GM20431 (cell line): ENCODE measurements at regions not wholly inside any gene's neighbourhood (a gene's known extent, or its start where the extent isn't known, plus 50 kb on each side); places are given as distances from the start of the nearest gene placed in this dataset.

Source experiments
- in situ Hi-C: fragments of 300-500 bp; cut with MseI, MboI; formaldehyde crosslinking; loops from one replicate; pipeline ENCODE4 v1.15.0; 2020; ENCODE audit warnings: low sequenced_read_pairs; ENCODE audit not compliant: unreplicated experiment

DNA sequence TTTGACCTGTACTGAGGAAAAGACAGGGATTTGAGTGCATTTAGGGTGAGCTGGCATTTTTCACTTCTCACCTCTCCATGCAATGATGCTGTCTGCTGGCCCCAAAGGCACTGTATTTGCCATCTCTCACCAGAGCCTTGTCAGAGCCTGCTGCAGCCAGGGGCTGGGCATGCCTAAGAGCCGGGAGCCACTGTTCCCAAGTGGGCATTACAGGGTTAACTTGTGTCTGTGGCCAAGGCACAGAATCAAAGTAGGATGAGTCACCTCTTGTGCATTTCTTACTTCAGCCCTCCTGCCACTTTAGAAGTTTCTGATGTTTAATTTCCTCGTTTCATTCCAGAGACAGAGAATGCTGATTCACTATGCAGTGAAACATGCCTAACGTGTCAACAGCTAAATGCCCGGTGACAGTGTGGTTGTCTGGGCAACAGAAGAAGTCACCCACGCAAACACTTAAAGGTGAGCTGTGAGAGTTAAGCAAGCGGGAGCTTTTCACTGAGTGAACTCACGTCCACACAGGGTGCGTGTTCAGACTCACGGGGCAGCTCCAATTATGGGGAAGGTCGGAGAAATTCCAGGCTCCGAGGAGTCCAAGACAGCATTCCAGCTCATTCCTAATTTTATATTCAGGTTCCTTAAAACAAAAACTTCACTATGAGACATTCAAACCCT lies 57.1 kb upstream of the IGFBP3 start:
- in situ Hi-C loops: no loop called here

DNA sequence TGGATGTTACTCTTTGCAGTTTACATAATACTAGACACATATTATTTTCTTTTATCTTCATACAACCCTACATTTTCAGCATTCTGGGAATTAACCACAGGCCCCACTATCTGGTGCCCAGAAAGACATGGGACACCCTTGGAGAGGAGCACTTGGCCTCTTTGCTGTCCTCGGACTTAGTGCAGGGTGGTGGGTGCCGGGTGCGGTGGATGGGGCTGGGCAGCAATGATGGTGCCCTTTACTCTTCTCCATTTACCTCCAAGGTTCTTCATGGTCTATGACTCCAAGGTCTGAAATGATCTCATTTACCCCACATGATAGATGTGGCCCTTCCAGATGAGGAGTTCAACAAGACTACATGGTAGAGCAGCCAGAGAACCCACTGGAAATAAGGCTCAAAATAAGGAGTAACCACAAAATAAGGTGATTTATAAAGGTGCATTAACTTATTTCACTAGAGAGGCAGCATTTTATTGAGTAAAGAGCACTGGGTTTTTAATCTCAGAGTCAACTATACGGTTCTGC lies 56.2 kb upstream of the IGFBP3 start:
- in situ Hi-C loops: no loop called here

DNA sequence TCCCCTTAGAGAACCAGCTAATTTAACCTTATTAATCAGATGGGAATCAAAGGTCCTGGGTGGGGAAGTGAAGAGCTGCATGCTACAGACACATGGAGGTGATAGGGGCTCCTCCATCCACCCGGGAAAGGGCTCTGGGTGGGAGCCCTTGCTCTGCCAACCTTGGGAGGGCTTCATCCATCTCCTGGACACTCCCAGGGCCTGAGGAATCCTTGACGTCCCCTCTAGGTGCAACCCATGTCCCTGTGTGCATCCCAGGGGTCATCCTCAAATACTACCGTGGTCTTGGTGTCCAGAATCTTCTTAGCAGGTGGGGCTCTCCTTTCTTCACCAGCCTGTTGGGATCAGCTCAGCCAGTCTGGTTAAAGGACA lies 55.4 kb upstream of the IGFBP3 start:
- in situ Hi-C loops: no loop called here

DNA sequence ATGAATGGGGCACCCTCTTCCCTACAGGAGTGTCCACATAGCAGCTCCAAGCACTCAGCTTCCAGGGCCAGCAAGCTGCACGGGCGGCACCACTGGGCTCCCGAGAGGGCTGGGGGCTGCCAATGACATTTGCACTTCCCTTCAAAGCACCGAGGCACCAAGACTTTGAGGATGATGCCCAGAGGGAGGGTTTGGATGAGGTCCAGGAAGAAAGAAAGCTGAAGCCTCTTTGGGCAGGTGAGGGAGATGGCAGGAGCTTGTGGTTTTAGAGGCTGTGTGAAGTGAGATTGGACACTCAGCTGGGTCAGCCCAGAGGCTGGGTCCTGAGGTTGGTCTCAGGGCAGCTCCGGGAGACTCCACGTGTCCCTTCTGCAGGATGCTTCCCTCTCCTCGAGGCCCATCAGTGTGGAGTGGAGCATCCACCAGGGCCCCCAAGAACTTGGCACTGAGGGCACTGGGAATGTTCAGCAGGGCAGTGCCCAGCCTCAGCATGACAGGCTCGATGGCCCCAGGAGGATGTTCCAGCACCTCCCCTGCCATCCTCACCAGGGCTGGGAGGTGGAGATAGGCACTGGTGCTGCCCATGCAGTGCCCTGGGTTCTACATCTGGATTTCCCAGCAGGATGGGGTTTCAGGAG lies 54.9 kb upstream of the IGFBP3 start:
- in situ Hi-C loops: no loop called here

DNA sequence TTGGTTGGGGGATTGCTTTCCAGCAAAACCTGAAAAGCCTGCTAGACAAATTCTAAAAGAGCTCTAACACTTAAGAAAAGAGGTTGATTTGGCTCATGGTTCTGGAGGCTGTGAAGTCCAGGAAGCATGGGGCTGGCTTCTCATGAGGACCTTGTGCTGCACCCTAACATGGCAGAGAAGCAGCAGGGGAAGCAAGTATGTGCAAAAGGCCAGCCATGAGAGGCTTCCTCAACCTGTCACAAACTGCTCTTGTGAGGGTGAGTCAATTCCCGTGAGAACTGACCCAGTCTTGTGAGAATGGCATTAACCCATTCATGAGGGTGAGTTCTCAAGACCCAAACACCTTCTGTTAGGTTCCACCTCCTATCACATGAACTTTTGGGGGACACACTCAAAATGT lies 54.3 kb upstream of the IGFBP3 start:
- in situ Hi-C loops: no loop called here

DNA sequence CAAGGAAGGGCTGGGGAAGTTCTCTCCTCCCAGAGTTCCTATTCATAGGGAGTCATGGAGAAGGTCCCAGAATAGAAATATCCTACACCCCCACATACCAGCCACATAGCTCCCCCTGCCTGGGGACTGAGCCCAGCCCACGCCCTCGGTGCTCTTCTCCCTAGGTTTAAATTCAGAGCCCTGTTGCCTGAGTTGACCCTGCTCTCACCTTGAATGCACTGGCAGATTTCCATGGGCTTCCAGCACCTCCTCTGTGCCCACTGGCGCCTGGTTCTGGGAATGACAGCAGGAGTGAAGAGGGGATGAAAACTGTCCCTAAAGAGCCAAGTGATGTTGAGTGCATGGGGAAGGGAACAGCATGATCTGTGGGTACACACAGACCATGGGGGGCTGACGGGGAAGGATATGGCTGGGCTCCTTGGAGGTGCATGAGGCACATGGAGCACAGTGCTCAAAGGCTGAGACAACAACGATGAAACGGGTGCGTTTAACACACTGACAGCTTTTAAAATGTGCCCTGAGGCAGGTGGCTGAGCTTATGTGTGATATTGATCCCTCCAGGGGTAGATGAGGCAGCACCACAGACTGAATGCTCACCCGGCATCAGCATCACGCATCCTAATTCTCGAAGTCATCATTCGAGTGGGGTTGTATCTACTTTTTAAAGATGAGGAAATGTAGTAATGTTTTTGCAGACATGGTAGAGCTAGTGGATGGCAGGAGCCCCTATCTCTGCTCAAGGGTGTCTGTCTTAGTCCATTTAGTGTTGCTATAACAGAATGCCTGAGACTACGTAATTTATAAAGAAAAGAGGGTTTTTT lies 53.7 kb upstream of the IGFBP3 start:
- in situ Hi-C loops: no loop called here

DNA sequence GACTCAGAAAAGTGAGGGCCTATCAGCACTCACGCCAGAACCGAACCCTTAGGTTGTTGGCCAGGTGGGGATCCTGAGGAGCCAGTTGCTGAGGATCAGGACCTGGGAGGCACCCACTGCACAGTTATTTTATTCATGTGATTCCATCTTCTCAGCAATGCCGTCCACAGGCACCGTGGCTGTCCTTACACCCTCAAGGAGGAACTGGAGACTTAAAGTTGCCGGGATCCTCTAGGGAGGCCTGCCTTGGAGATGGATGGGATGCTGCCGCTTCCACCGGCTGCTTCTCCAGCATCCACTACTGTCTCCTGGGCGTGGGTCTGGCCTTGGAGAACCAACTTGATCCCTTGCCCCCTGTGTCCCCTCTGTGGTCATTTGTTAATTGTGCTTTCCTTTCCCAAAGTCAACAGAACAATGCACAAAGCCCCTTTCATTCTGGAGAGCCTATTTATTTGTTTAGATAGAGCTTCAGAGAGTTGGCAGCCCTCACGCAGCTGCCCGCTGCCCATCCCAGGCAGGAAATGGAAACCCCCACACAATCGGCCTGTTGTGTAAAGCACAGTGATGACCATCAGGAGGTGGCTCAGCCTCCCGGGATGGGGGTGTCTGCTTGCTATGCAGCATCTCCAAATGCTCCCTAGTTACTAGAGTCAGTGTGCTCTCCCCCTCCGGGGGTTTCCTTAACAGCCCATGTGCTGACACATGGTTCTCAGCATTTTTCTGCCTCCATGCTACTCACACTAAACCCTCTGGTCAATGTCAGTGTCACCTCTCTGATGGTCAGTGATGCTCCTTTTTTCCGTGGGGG lies 52.9 kb upstream of the IGFBP3 start:
- in situ Hi-C loops: no loop called here

DNA sequence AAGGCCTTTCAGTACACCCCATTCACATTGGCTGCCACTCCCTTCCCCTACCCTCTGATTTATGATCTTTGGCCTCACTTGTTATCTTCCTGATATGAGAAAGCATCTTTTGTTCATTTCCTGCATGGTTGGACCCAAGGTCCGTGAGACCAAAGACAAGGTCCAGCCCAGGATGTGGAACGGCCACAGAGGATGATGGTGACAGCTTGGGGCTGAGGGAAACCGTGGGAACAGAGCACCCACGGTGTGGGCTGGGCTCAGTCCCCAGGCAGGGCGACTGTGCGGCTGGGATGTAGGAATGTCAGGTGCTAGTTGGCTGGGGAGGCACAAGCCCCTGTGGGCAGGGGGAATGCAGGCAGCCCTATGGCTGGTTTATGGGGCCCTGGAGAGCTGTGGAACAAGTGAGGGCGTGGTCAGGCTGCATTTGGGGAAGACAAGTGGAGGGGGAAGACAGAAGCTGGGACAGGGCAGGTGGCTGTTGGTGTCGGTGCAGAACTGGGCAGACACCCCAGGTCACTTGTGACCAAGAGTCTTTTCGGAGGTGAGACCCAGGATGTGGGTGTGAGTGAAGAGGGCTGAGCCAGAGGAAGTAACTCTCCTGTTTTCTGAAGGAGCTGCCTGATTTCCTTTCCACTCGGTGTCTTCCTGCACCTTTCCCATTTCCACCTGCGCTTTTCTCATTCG lies 51.7 kb upstream of the IGFBP3 start:
- in situ Hi-C loops: no loop called here

DNA sequence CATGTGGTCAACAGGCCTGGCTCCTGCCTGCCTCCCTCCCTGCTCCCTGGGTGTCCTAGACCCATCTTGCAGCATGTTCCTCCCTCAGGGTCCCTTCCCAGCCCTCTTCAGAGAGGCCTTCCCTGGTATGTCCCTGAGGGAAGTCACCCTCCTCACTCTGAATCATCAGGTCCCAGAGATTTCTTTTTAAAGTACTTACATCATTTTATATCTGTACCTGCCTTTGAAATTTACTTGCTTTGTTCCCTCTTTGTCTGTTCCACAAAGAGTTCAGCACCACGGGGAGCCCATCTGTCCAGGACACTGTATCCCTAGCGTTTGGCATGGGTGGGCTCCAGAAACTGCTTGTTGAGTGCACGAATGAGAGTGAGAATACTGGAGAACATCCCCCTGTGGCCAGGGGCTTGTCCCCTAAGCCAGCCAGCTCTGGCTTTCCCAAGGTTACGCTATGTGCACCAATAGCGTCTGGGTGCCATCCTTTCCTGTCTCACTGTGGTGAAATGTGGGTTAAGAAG lies 50.6 kb upstream of the IGFBP3 start:
- in situ Hi-C loops: no loop called here

DNA sequence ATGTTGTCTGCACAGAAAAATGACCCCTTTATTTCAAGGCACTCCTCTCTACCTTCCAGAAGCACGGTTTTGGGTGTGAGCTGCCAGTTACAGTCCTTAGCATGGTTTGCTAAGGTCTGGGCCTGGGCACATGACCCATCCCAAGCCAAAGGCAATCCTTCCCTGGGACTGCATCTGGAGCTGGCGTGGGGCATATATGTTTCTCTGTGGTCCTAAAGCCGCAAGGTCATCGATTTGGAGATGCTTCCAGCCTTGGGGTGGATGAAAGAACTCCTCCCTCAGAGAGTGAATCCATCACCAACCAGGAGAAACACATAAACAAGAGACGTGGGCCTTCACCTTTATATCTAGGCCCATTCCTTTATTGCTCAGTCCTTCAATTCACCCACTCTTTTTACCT lies 50.1 kb upstream of the IGFBP3 start:
- in situ Hi-C loops: no loop called here
